ENCODE measurements at regions not wholly inside any gene's neighbourhood (a gene's known extent, or its start where the extent isn't known, plus 50 kb on each side); places are given as distances from the start of the nearest gene placed in this dataset.

GRCh38 chr2:79370976-79371538, 141.8 kb upstream of the CTNNA2 start:
- DNase-seq = no peak
- no peak overlapping the region for H3K4me3 Mint-ChIP-seq (ENCODE audit: unreplicated experiment)
- H3K9me3 Mint-ChIP-seq (ENCODE audit: unreplicated experiment) = no peaks in the 10 kb centered on the region
- no peak overlapping the region for H3K27ac Mint-ChIP-seq (ENCODE audit: unreplicated experiment)
- no peak overlapping the region for H3K4me3 ChIP-seq (ENCODE audit: low read depth, low read length)
- ChIA-PET POLR2A (no interaction called here), CTCF (no interaction called here)
- no peaks in the 10 kb centered on the region; the same call in 1 of the 2 replicates for H3K27me3 ChIP-seq (replicated peaks; ENCODE audit: control insufficient read depth, insufficient read depth, low read length)
- no TSS peak for BruUV-seq (replicated peaks)
- no peaks in the 10 kb centered on the region for H3K4me1 Mint-ChIP-seq (ENCODE audit: low read depth, unreplicated experiment)
- H3K4me1 ChIP-seq = no peaks in the 10 kb centered on the region
- no peaks in the 10 kb centered on the region for H3K9me3 ChIP-seq
- H3K36me3 Mint-ChIP-seq (ENCODE audit: insufficient read depth, unreplicated experiment) = no peaks in the 10 kb centered on the region
- TF ChIP-seq CTCF (IDR thresholded peaks at IDR 0.05; ENCODE audit: insufficient read depth in 1 of 2, low read depth in 1 of 2, low read length in 1 of 2, severe bottlenecking in 1 of 2, unreplicated experiment in 1 of 2) = no peak
- H3K36me3 ChIP-seq (ENCODE audit: control insufficient read depth, insufficient read depth, low read length) = no peaks in the 10 kb centered on the region
- H3K27me3 Mint-ChIP-seq (ENCODE audit: insufficient read depth, unreplicated experiment) = peaks cover 23% of the 10 kb centered on the region
- intact Hi-C loops (cut with micrococcal nuclease; ENCODE audit: unreplicated experiment) = no loop called here

DNA sequence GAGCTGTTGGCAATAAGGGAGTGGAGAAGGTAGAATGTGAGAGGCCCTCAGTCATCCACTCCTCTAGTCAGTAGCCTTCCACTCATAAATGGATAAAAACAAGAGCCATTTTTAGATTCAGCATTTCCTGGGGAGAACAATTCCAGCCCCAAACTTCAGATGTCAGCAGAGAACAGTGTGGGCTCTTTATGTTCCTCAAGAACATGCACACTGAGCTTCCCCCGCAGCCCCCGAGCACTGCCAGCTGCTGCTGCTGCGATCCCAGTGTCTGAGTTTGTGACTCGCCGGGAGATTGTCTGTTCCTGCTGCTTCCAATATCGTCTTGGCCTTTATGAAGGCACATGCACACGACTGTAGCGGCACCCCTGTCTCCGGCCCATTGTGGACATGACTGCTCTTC, 143.7 kb upstream of the CTNNA2 start:
- no peak overlapping the region for H3K27ac Mint-ChIP-seq (ENCODE audit: unreplicated experiment)
- H3K4me3 ChIP-seq (ENCODE audit: low read depth, low read length) = no peak overlapping the region
- H3K36me3 ChIP-seq (ENCODE audit: control insufficient read depth, insufficient read depth, low read length) = no peaks in the 10 kb centered on the region
- no peak for DNase-seq
- intact Hi-C loops (cut with micrococcal nuclease; ENCODE audit: unreplicated experiment) = no loop called here
- peaks cover 26% of the 10 kb centered on the region for H3K27me3 Mint-ChIP-seq (ENCODE audit: insufficient read depth, unreplicated experiment)
- BruUV-seq (replicated peaks) = no TSS peak
- H3K4me1 Mint-ChIP-seq (ENCODE audit: low read depth, unreplicated experiment) = no peaks in the 10 kb centered on the region
- H3K4me1 ChIP-seq = no peaks in the 10 kb centered on the region
- no peaks in the 10 kb centered on the region for H3K9me3 Mint-ChIP-seq (ENCODE audit: unreplicated experiment)
- CTCF ChIA-PET = no interaction called here
- H3K27me3 ChIP-seq (replicated peaks; ENCODE audit: control insufficient read depth, insufficient read depth, low read length) = no peaks in the 10 kb centered on the region; the same call in 1 of the 2 replicates
- no peak for TF ChIP-seq CTCF (IDR thresholded peaks at IDR 0.05; ENCODE audit: insufficient read depth in 1 of 2, low read depth in 1 of 2, low read length in 1 of 2, severe bottlenecking in 1 of 2, unreplicated experiment in 1 of 2)
- no peaks in the 10 kb centered on the region for H3K36me3 Mint-ChIP-seq (ENCODE audit: insufficient read depth, unreplicated experiment)
- no peak overlapping the region for H3K4me3 Mint-ChIP-seq (ENCODE audit: unreplicated experiment)
- POLR2A ChIA-PET = no interaction called here
- H3K9me3 ChIP-seq = no peaks in the 10 kb centered on the region

GRCh38 chr2:79368116-79368630, 144.7 kb upstream of the CTNNA2 start:
- Mint-ChIP-seq H3K27ac (ENCODE audit: unreplicated experiment) (no peak overlapping the region), H3K9me3 (ENCODE audit: unreplicated experiment) (no peaks in the 10 kb centered on the region), H3K4me1 (ENCODE audit: low read depth, unreplicated experiment) (no peaks in the 10 kb centered on the region), H3K36me3 (ENCODE audit: insufficient read depth, unreplicated experiment) (no peaks in the 10 kb centered on the region), H3K27me3 (ENCODE audit: insufficient read depth, unreplicated experiment) (peaks cover 26% of the 10 kb centered on the region), H3K4me3 (ENCODE audit: unreplicated experiment) (no peak overlapping the region)
- DNase-seq = no peak
- no peak for TF ChIP-seq CTCF (IDR thresholded peaks at IDR 0.05; ENCODE audit: insufficient read depth in 1 of 2, low read depth in 1 of 2, low read length in 1 of 2, severe bottlenecking in 1 of 2, unreplicated experiment in 1 of 2)
- ChIA-PET CTCF (no interaction called here), POLR2A (no interaction called here)
- no peaks in the 10 kb centered on the region; the same call in 1 of the 2 replicates for H3K27me3 ChIP-seq (replicated peaks; ENCODE audit: control insufficient read depth, insufficient read depth, low read length)
- no peaks in the 10 kb centered on the region for H3K36me3 ChIP-seq (ENCODE audit: control insufficient read depth, insufficient read depth, low read length)
- no peaks in the 10 kb centered on the region for H3K4me1 ChIP-seq
- intact Hi-C loops (cut with micrococcal nuclease; ENCODE audit: unreplicated experiment) = no loop called here
- H3K4me3 ChIP-seq (ENCODE audit: low read depth, low read length) = no peak overlapping the region
- no peaks in the 10 kb centered on the region for H3K9me3 ChIP-seq
- no TSS peak for BruUV-seq (replicated peaks)
